Kidney (tissue), 13 donors: ENCODE measurements at regions not wholly inside any gene's neighbourhood (a gene's known extent, or its start where the extent isn't known, plus 50 kb on each side); places are given as distances from the start of the nearest gene placed in this dataset.

Experiments
- DNase-seq, 5 donors: peaks; one replicate each; pipeline ENCODE4 v3.0.0-alpha.2; 2013 to 2020
- FAIRE-seq: peaks from 2 replicates; lab custom pipeline; 2012; peaks lifted over from hg19 to GRCh38; lab: Jason Lieb, UNC
- H3K27ac ChIP-seq, 2 donors: one replicate each; pipeline ENCODE4 v1.7.0; 2013; ENCODE audit warnings: low read depth in 2 of 2, low read length in 2 of 2, inconsistent platforms in 1 of 2
- H3K27me3 ChIP-seq: one replicate; pipeline ENCODE4 v1.7.1; 2013; ENCODE audit warnings: low read length, inconsistent platforms; ENCODE audit not compliant: control insufficient read depth, insufficient read depth
- H3K36me3 ChIP-seq, 3 donors: one replicate each; pipeline versions ENCODE4 v1.7.0 to v1.7.1; 2013; ENCODE audit warnings: low read length in 3 of 3, control low read depth in 1 of 3, inconsistent platforms in 1 of 3; ENCODE audit not compliant: insufficient read depth in 3 of 3, control insufficient read depth in 2 of 3
- H3K4me1 ChIP-seq, 3 donors: one replicate each; pipeline versions ENCODE4 v1.7.0 to v1.7.1; 2013; ENCODE audit warnings: low read length in 3 of 3, inconsistent platforms in 1 of 3, low read depth in 1 of 3; ENCODE audit not compliant: control insufficient read depth in 2 of 3, insufficient read depth in 2 of 3
- H3K4me3 ChIP-seq, 3 donors: one replicate each; pipeline versions ENCODE4 v1.7.0 to v1.8.1; 2013; ENCODE audit warnings: low read length in 3 of 3, control low read depth in 1 of 3, inconsistent platforms in 1 of 3
- H3K9ac ChIP-seq, 3 donors: one replicate each; pipeline versions ENCODE4 v1.7.0 to v1.7.1; 2013; ENCODE audit warnings: low read length in 3 of 3, control low read depth in 1 of 3, inconsistent platforms in 1 of 3
- H3K9me3 ChIP-seq, 3 donors: one replicate each; pipeline versions ENCODE4 v1.7.0 to v1.7.1; 2013; ENCODE audit warnings: low read length in 3 of 3, control low read depth in 1 of 3, inconsistent platforms in 1 of 3; ENCODE audit not compliant: control insufficient read depth in 2 of 3, insufficient read depth in 1 of 3
- intact Hi-C: fragments of 100-400 bp; cut with DNase I; formaldehyde crosslinking; loops from one replicate; pipeline ENCODE4 v1.11.1; 2022
- TF ChIP-seq, protein P1 (sequence below): IDR thresholded peaks from 3 replicates; pipeline ENCODE4 v1.5.1; 2012; ENCODE audit warnings: mild to moderate bottlenecking, moderate library complexity, borderline replicate concordance; ENCODE audit not compliant: insufficient read depth; ENCODE audit errors: extremely low read depth
- donor health status: control.
- donor health status: control.
- donor health status: control.
- donor health status: control.
- donor health status: control.
- donor health status: DM: yes; HTN: yes; CAD: no.
- donor health status: Normal renal cell carcinoma (clear cell type).

DNA sequence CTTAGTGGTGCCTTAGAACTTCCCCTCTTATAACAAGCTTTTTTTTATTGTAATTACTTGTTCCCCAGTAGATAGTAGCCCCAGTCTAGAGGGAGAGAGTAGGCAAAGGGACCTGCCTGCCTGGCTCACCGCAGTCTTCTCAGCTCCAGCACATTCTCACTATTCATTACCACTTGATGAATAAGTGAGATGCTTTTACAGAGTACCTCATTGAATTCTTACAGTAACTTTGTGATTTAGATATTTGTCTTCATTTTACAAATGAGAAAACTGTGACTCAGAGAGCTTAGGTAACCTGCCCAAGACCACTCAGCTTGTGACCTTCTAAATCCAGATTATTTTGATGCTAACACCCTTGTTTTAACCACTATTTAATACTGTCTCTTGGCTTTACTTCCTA, 77.8 kb downstream of the CHRNA1 start:
- Histone ChIP-seq H3K27ac (no peak overlapping the region), H3K9ac (no peak overlapping the region), H3K9me3 (no peaks in the 10 kb centered on the region), H3K27me3 (no peaks in the 10 kb centered on the region), H3K4me1 (peaks cover 0 to 1% (median under 1%) of the 10 kb centered on the region in 3 donors), H3K4me3 (no peak overlapping the region), H3K36me3 (no peaks in the 10 kb centered on the region)
- intact Hi-C loops, result no loop called here
- TF ChIP-seq, protein P1, sequence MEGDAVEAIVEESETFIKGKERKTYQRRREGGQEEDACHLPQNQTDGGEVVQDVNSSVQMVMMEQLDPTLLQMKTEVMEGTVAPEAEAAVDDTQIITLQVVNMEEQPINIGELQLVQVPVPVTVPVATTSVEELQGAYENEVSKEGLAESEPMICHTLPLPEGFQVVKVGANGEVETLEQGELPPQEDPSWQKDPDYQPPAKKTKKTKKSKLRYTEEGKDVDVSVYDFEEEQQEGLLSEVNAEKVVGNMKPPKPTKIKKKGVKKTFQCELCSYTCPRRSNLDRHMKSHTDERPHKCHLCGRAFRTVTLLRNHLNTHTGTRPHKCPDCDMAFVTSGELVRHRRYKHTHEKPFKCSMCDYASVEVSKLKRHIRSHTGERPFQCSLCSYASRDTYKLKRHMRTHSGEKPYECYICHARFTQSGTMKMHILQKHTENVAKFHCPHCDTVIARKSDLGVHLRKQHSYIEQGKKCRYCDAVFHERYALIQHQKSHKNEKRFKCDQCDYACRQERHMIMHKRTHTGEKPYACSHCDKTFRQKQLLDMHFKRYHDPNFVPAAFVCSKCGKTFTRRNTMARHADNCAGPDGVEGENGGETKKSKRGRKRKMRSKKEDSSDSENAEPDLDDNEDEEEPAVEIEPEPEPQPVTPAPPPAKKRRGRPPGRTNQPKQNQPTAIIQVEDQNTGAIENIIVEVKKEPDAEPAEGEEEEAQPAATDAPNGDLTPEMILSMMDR, result no peak
- FAIRE-seq (no peak), DNase-seq (no peak)

DNA sequence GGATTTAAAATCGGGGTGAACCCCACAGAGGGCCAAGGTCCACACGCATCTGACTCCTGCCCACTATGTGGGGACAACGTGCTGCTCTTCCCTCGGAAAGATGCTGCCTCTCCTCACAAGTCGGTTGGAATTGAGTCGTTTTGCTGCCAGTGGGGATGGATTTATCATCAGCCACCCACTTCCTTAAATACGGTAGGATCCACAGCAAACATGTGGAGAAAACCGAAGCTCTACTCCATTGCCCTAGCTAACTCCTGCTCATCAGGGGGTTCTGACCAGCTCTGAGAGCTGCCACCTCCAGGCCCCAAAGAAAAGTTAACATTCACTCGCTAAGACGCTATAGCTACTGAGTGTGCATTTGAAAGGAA, 80.9 kb downstream of the CHRNA1 start:
- Histone ChIP-seq H3K9ac (peak overlapping the region in 2 of 3 donors; percentile 47 to 68), H3K27ac (no peak overlapping the region), H3K4me3 (peak overlapping the region; percentile 64 to 80 (median 66)), H3K36me3 (no peaks in the 10 kb centered on the region), H3K4me1 (peaks cover 0 to 5% (median 5%) of the 10 kb centered on the region in 3 donors), H3K9me3 (no peaks in the 10 kb centered on the region), H3K27me3 (no peaks in the 10 kb centered on the region)
- TF ChIP-seq, protein P1, result peak; percentile 9
- FAIRE-seq (no peak), DNase-seq (peak in 3 of 5 donors; percentile 38 to 70 (median 62))
- intact Hi-C loops, result no loop called here

DNA sequence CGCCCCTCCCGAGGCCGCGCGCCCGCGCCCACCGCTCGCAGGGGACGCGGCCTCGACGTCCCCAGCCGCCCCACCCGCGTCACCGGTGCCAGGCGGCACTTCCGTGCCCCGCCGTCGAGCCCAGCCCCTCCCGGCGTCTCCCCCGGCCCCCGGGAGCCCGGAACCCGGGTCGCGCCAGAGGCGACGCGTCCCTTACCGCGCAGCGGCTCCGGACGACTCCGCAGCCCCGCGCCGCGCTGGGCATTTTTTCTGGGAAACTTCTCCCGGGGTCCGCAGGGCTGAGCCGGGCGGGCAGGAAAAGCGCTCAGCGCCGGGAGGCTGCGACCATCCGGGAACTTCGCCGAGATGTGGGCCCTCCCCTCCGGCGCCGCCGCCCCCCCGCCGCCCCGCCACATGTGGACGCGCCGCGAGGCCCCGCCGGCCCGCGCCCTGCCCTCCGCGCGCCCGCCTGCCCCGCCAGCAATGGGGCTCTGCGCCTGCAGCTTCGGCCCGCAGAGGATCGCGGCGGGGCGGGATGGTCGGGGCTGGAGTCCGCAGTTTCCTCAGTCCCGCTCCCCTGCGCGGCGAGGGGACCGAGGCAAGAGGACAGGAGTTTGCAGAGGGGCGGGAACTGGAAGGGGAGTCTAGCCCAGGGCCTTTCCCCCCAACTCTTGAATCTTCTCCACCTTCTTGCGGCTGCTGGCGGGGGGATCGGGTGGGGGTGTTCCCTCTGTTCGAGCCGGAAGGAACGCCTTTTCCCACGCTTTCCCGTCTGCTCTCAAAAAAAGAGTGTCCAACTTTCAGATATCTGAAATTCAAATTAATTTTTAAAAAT, 81.5 kb downstream of the CHRNA1 start:
- Histone ChIP-seq H3K36me3 (no peaks in the 10 kb centered on the region), H3K27me3 (no peaks in the 10 kb centered on the region), H3K9me3 (no peaks in the 10 kb centered on the region), H3K4me1 (peaks cover 0 to 5% (median 5%) of the 10 kb centered on the region in 3 donors), H3K9ac (peak overlapping the region; percentile 45 to 86 (median 47)), H3K27ac (peak overlapping the region; percentile 49 to 51), H3K4me3 (peak overlapping the region; percentile 66 to 81 (median 80))
- intact Hi-C loops, result no loop called here
- no peak for FAIRE-seq
- TF ChIP-seq, protein P1, result no peak
- peak; percentile 64 to 90 (median 75) for DNase-seq
